DOHH2 (cell line): ENCODE measurements at regions not wholly inside any gene's neighbourhood (a gene's known extent, or its start where the extent isn't known, plus 50 kb on each side); places are given as distances from the start of the nearest gene placed in this dataset.

Experiments used
- H3F3A ChIP-seq: fragments of 200-600 bp; sonication (generic), shearing (Covaris generic); 2 replicates; pipeline ENCODE4 v1.6.0; 2016; ENCODE audit warnings: antibody characterized with exemption, mild to moderate bottlenecking; ENCODE audit not compliant: control insufficient read depth, insufficient read depth
- H3K27ac ChIP-seq: fragments of 200-600 bp; sonication (generic); 2 replicates; pipeline ENCODE4 v1.5.1; 2014; ENCODE audit warnings: low read depth, mild to moderate bottlenecking, low read length, moderate library complexity
- H3K27me3 ChIP-seq: fragments of 200-600 bp; sonication (generic); 2 replicates; pipeline ENCODE4 v1.6.1; 2014; ENCODE audit warnings: mild to moderate bottlenecking, low read length, mixed read lengths; ENCODE audit not compliant: control insufficient read depth
- H3K36me3 ChIP-seq: fragments of 200-600 bp; sonication (generic); 2 replicates; pipeline ENCODE4 v1.6.1; 2014; ENCODE audit warnings: mild to moderate bottlenecking, low read length, moderate library complexity, mixed read lengths; ENCODE audit not compliant: control insufficient read depth
- H3K4me1 ChIP-seq: fragments of 200-600 bp; sonication (generic); 2 replicates; pipeline ENCODE4 v1.6.1; 2014; ENCODE audit warnings: mild to moderate bottlenecking, low read length, mixed read lengths; ENCODE audit not compliant: control insufficient read depth
- H3K4me2 ChIP-seq: fragments of 200-600 bp; sonication (generic); 2 replicates; pipeline ENCODE4 v1.6.0; 2014; ENCODE audit warnings: mild to moderate bottlenecking, low read length, moderate library complexity
- H3K4me3 ChIP-seq: fragments of 200-600 bp; sonication (generic); 2 replicates; pipeline ENCODE4 v1.5.1; 2014; ENCODE audit warnings: mild to moderate bottlenecking, low read length, mixed read lengths
- H3K79me2 ChIP-seq: fragments of 200-600 bp; sonication (generic); 2 replicates; pipeline ENCODE4 v1.6.1; 2014; ENCODE audit warnings: mild to moderate bottlenecking, low read length, mixed read lengths; ENCODE audit not compliant: control insufficient read depth
- H3K9me2 ChIP-seq: fragments of 200-600 bp; sonication (generic); replicated peaks from 2 replicates; pipeline ENCODE4 v1.6.1; 2014; ENCODE audit warnings: mild to moderate bottlenecking, low read length, mixed read lengths; ENCODE audit not compliant: control insufficient read depth
- H3K9me3 ChIP-seq: fragments of 200-600 bp; sonication (generic); 2 replicates; pipeline ENCODE4 v1.6.1; 2014; ENCODE audit warnings: antibody characterized with exemption, low read length, mixed read lengths; ENCODE audit not compliant: control insufficient read depth, insufficient read depth
- H4K20me1 ChIP-seq: fragments of 200-600 bp; sonication (generic); 2 replicates; pipeline ENCODE4 v1.6.0; 2014; ENCODE audit warnings: low read depth, mild to moderate bottlenecking, antibody characterized with exemption, low read length, moderate library complexity; ENCODE audit not compliant: control insufficient read depth, insufficient read depth
- CTCF ChIP-seq: fragments of 200-600 bp; sonication (generic); IDR thresholded peaks from one replicate; pipeline ENCODE4 v1.5.1; 2014; ENCODE audit warnings: antibody characterized with exemption, mild to moderate bottlenecking, low read depth, low read length; ENCODE audit not compliant: poor library complexity, severe bottlenecking
- EZH2phosphoT487 ChIP-seq: fragments of 200-600 bp; sonication (generic); IDR thresholded peaks from 2 replicates; pipeline ENCODE4 v1.6.1; 2017; ENCODE audit warnings: borderline replicate concordance, mild to moderate bottlenecking, antibody characterized with exemption, low read length, moderate library complexity, mixed read lengths

DNA sequence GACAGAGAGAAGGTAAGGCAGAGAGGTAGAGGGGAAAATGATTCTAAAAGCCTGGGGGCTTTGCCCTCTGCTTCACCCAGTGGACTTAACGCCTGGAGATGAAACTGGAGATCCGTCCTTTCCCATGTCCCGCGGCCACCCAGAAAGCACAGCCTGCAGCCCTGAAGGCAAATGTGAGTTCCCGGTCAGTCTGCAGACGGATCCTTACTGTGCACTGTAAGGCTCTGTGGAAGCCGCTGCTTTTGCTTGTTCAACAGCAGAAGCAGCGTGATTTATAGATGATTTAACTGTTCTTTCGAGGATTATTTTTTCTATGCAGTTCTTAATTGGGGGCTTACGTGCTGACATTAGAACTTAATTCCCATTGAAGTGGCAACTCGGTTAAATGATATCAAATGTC lies 290.4 kb downstream of the FOXL1 start:
- H3K4me2 ChIP-seq: no peak overlapping the region
- TF ChIP-seq CTCF: no peak
- no peak for TF ChIP-seq EZH2phosphoT487

GRCh38 chr16:86869288-86870022 lies 291.1 kb downstream of the FOXL1 start:
- Histone ChIP-seq H3K4me2 (no peak overlapping the region), H3K36me3 (no peaks in the 10 kb centered on the region), H3K27me3 (no peaks in the 10 kb centered on the region), H3K9me3 (no peaks in the 10 kb centered on the region), H4K20me1 (no peaks in the 10 kb centered on the region), H3K27ac (no peak overlapping the region), H3F3A (no peaks in the 10 kb centered on the region), H3K4me1 (no peaks in the 10 kb centered on the region), H3K9me2 (no peaks in the 10 kb centered on the region), H3K4me3 (no peak overlapping the region), H3K79me2 (no peaks in the 10 kb centered on the region)
- TF ChIP-seq EZH2phosphoT487 (no peak), CTCF (no peak)

More for the DNA sequence above, 290.4 kb downstream of the FOXL1 start:
- Histone ChIP-seq H3K9me3 (no peaks in the 10 kb centered on the region), H3K27ac (no peak overlapping the region), H3K4me3 (no peak overlapping the region), H3F3A (no peaks in the 10 kb centered on the region), H3K27me3 (no peaks in the 10 kb centered on the region), H3K79me2 (no peaks in the 10 kb centered on the region), H3K36me3 (no peaks in the 10 kb centered on the region), H3K9me2 (no peaks in the 10 kb centered on the region), H3K4me1 (no peaks in the 10 kb centered on the region), H4K20me1 (no peaks in the 10 kb centered on the region)

GRCh38 chr16:86870380-86870779 lies 292.0 kb downstream of the FOXL1 start:
- H3K36me3 ChIP-seq: no peaks in the 10 kb centered on the region
- H3K4me3 ChIP-seq: no peak overlapping the region
- no peaks in the 10 kb centered on the region for H4K20me1 ChIP-seq
- no peaks in the 10 kb centered on the region for H3F3A ChIP-seq
- no peaks in the 10 kb centered on the region for H3K9me2 ChIP-seq
- no peaks in the 10 kb centered on the region for H3K9me3 ChIP-seq
- H3K4me2 ChIP-seq: no peak overlapping the region
- H3K4me1 ChIP-seq: no peaks in the 10 kb centered on the region
- H3K27ac ChIP-seq: no peak overlapping the region
- no peaks in the 10 kb centered on the region for H3K79me2 ChIP-seq
- no peak for TF ChIP-seq CTCF
- TF ChIP-seq EZH2phosphoT487: no peak
- H3K27me3 ChIP-seq: no peaks in the 10 kb centered on the region
